ENCODE measurements at regions not wholly inside any gene's neighbourhood (a gene's known extent, or its start where the extent isn't known, plus 50 kb on each side); places are given as distances from the start of the nearest gene placed in this dataset.

DNA sequence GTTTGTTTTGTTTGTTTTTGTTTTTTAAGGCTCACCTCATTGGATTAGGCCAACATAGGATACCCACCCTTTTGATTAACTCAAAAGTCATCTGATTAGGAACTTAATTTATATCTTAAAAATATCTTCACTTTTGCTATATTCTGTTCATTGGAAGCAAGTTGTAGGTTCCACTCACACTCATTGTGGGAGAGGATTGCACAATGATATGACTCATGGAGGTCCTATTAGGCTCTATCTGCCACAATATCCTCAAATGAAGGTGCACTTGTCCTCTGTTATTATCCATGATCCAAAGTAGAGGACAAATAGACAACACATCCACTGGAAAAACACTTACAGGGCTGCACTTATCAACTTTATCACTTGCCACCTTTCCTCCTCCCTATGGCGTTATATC is 60.5 kb upstream of the ADAMTS3 start:
- TF ChIP-seq, protein P1, sequence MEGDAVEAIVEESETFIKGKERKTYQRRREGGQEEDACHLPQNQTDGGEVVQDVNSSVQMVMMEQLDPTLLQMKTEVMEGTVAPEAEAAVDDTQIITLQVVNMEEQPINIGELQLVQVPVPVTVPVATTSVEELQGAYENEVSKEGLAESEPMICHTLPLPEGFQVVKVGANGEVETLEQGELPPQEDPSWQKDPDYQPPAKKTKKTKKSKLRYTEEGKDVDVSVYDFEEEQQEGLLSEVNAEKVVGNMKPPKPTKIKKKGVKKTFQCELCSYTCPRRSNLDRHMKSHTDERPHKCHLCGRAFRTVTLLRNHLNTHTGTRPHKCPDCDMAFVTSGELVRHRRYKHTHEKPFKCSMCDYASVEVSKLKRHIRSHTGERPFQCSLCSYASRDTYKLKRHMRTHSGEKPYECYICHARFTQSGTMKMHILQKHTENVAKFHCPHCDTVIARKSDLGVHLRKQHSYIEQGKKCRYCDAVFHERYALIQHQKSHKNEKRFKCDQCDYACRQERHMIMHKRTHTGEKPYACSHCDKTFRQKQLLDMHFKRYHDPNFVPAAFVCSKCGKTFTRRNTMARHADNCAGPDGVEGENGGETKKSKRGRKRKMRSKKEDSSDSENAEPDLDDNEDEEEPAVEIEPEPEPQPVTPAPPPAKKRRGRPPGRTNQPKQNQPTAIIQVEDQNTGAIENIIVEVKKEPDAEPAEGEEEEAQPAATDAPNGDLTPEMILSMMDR (IDR thresholded peaks at IDR 0.05 in 2 of 3, conservative IDR thresholded peaks at IDR 0.05 in 1 of 3; ENCODE audit: borderline replicate concordance in 1 of 3, insufficient read depth in 1 of 3, low read depth in 2 of 3, low read length in 2 of 3) = no peak
- TF ChIP-seq EZH2 (IDR thresholded peaks at IDR 0.05) (no peak), POLR2AphosphoS5 (IDR thresholded peaks at IDR 0.05; ENCODE audit: low read depth, low read length) (no peak), RAD21 (IDR thresholded peaks at IDR 0.05; ENCODE audit: low read depth) (no peak), POLR2A (IDR thresholded peaks at IDR 0.05; ENCODE audit: borderline replicate concordance, extremely low read depth, insufficient read depth, insufficient read length) (no peak), CEBPB (IDR thresholded peaks at IDR 0.05; ENCODE audit: low read depth) (no peak), ZNF274 (IDR thresholded peaks at IDR 0.05; ENCODE audit: low read depth, low read length) (no peak)
- TF ChIP-seq, protein P2, sequence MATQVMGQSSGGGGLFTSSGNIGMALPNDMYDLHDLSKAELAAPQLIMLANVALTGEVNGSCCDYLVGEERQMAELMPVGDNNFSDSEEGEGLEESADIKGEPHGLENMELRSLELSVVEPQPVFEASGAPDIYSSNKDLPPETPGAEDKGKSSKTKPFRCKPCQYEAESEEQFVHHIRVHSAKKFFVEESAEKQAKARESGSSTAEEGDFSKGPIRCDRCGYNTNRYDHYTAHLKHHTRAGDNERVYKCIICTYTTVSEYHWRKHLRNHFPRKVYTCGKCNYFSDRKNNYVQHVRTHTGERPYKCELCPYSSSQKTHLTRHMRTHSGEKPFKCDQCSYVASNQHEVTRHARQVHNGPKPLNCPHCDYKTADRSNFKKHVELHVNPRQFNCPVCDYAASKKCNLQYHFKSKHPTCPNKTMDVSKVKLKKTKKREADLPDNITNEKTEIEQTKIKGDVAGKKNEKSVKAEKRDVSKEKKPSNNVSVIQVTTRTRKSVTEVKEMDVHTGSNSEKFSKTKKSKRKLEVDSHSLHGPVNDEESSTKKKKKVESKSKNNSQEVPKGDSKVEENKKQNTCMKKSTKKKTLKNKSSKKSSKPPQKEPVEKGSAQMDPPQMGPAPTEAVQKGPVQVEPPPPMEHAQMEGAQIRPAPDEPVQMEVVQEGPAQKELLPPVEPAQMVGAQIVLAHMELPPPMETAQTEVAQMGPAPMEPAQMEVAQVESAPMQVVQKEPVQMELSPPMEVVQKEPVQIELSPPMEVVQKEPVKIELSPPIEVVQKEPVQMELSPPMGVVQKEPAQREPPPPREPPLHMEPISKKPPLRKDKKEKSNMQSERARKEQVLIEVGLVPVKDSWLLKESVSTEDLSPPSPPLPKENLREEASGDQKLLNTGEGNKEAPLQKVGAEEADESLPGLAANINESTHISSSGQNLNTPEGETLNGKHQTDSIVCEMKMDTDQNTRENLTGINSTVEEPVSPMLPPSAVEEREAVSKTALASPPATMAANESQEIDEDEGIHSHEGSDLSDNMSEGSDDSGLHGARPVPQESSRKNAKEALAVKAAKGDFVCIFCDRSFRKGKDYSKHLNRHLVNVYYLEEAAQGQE (IDR thresholded peaks at IDR 0.05; ENCODE audit: low read depth) = no peak

Data from HCT116 (cell line).